ENCODE measurements at regions not wholly inside any gene's neighbourhood (a gene's known extent, or its start where the extent isn't known, plus 50 kb on each side); places are given as distances from the start of the nearest gene placed in this dataset.
A peak's percentile ranks its signal among the peaks of the same experiment; 100 is the strongest.

GRCh38 chr13:48783181-48783630 lies 129.5 kb downstream of the CYSLTR2 start:
- FAIRE-seq = no peak
- H3K4me2 ChIP-seq (ENCODE audit: insufficient read depth in 1 of 2, low read depth in 2 of 2, low read length in 2 of 2) = no peak overlapping the region
- H2BK5ac ChIP-seq (ENCODE audit: low read depth, low read length) = no peak overlapping the region
- no peak overlapping the region for H4K5ac ChIP-seq (ENCODE audit: insufficient read length, low read depth, low read length)
- no peak overlapping the region for H3K23ac ChIP-seq (ENCODE audit: insufficient read length)
- no peak overlapping the region for H3K4ac ChIP-seq (replicated peaks; ENCODE audit: insufficient read length, low read depth, low read length)
- H3K18ac ChIP-seq (ENCODE audit: extremely low read depth, low read length) = no peak overlapping the region
- no peak overlapping the region for H2AK5ac ChIP-seq (ENCODE audit: low read depth, low read length)
- no peak overlapping the region for H2BK12ac ChIP-seq (ENCODE audit: low read depth, low read length)
- no peak overlapping the region for H4K8ac ChIP-seq (ENCODE audit: extremely low read depth, insufficient read depth, low read length)
- no peak for DNase-seq (ENCODE audit: low read depth in 1 of 2, low spot score in 2 of 2)
- no peak overlapping the region for H3K27ac ChIP-seq (ENCODE audit: low read depth, low read length)
- 0 out of 2 replicates have a peak overlapping the region, but pooled peaks have one; percentile 14 for H2AFZ ChIP-seq (ENCODE audit: low read length)
- H3K79me2 ChIP-seq (ENCODE audit: control insufficient read depth in 1 of 2, insufficient read depth in 2 of 2, low read length in 2 of 2) = no peaks in the 10 kb centered on the region
- H3K56ac ChIP-seq (replicated peaks; ENCODE audit: insufficient read length, low read depth, low read length) = no peak overlapping the region
- no peaks in the 10 kb centered on the region for H4K20me1 ChIP-seq (replicated peaks in 1 of 2; ENCODE audit: control insufficient read depth in 1 of 2, insufficient read depth in 2 of 2, low read length in 2 of 2)
- ChIA-PET POLR2A (ENCODE audit: partially characterized antibody) (no interaction called here), CTCF (ENCODE audit: partially characterized antibody) (interaction anchor here (0.6 to 1.4 kb wide), 5 partner anchors 10 to 1985 kb away, joined by 3 to 4 read pairs (median 4); no protein-coding TSS in a partner anchor)
- H3K23me2 ChIP-seq (ENCODE audit: low read depth, low read length) = no peaks in the 10 kb centered on the region
- H3K9ac ChIP-seq (replicated peaks in 1 of 4; ENCODE audit: extremely low read depth in 1 of 4, low read depth in 3 of 4, low read length in 3 of 4) = no peak overlapping the region
- H2BK15ac ChIP-seq (ENCODE audit: low read length) = no peak overlapping the region
- H3K79me1 ChIP-seq (ENCODE audit: low read depth, low read length) = no peaks in the 10 kb centered on the region
- no peak overlapping the region for H2BK120ac ChIP-seq (replicated peaks; ENCODE audit: low read depth, low read length)
- H3K4me3 ChIP-seq (ENCODE audit: extremely low read depth in 1 of 4, insufficient read depth in 2 of 4, low read depth in 3 of 4, low read length in 4 of 4) = no peak overlapping the region
- H3K9me3 ChIP-seq (ENCODE audit: insufficient read depth in 2 of 2, low read depth in 1 of 2, low read length in 1 of 2) = 0 out of 4 replicates have a peak, but pooled peaks cover 0 to 5% of the 10 kb centered on the region in 2 experiments
- 83% methylated on average over 7 of the region's 7 CpGs; no CpG with 5 or more reads in 1 of the 2 experiments for WGBS, 2 experiments (ENCODE audit: extremely low coverage in 1 of 2, insufficient coverage in 1 of 2, insufficient read length in 1 of 2, insufficient replicate concordance in 2 of 2, low coverage in 1 of 2, low lambda C conversion rate in 2 of 2, missing lambda C conversion rate in 1 of 2)
- no peaks in the 10 kb centered on the region for H3K27me3 ChIP-seq (replicated peaks in 1 of 4; ENCODE audit: control insufficient read depth in 3 of 4, extremely low read depth in 1 of 4, insufficient read depth in 3 of 4, low read length in 3 of 4)
- no peaks in the 10 kb centered on the region for H3K36me3 ChIP-seq (ENCODE audit: control insufficient read depth in 2 of 4, insufficient read depth in 4 of 4, low read length in 3 of 4)
- H3K14ac ChIP-seq (ENCODE audit: insufficient read length) = no peak overlapping the region
- H3K4me1 ChIP-seq (replicated peaks in 1 of 4; ENCODE audit: control insufficient read depth in 3 of 4, insufficient read depth in 4 of 4, low read length in 3 of 4) = no peaks in the 10 kb centered on the region
- H4K91ac ChIP-seq (replicated peaks; ENCODE audit: insufficient read length, low read length) = no peak overlapping the region
- H2BK20ac ChIP-seq (ENCODE audit: low read length) = no peak overlapping the region
- TF ChIP-seq FOSL1 (IDR thresholded peaks at IDR 0.05; ENCODE audit: insufficient read depth, low read depth, low read length) (no peak), POU5F1 (IDR thresholded peaks at IDR 0.05; ENCODE audit: low read depth, low read length) (no peak), KDM1A (IDR thresholded peaks at IDR 0.05; ENCODE audit: borderline replicate concordance, low read length) (no peak), CREB1 (IDR thresholded peaks at IDR 0.05) (no peak), SUZ12 (IDR thresholded peaks at IDR 0.05; ENCODE audit: low read length) (no peak), SP2 (IDR thresholded peaks at IDR 0.05; ENCODE audit: low read length) (no peak), CHD2 (IDR thresholded peaks at IDR 0.05; ENCODE audit: low read length) (no peak), SIN3A (conservative IDR thresholded peaks at IDR 0.05 in 1 of 2, IDR thresholded peaks at IDR 0.05 in 1 of 2; ENCODE audit: low read depth in 1 of 2, low read length in 2 of 2) (no peak), JUN (IDR thresholded peaks at IDR 0.05; ENCODE audit: low read depth, low read length) (no peak), RBBP5 (IDR thresholded peaks at IDR 0.05; ENCODE audit: borderline replicate concordance, low read depth, low read length) (no peak), KDM4A (IDR thresholded peaks at IDR 0.05; ENCODE audit: low read depth, low read length, severe bottlenecking) (no peak), EP300 (IDR thresholded peaks at IDR 0.05; ENCODE audit: borderline replicate concordance in 1 of 2, low read depth in 2 of 2, low read length in 2 of 2) (no peak), TCF12 (IDR thresholded peaks at IDR 0.05; ENCODE audit: low read depth, low read length) (no peak)
- TF ChIP-seq, protein P1, sequence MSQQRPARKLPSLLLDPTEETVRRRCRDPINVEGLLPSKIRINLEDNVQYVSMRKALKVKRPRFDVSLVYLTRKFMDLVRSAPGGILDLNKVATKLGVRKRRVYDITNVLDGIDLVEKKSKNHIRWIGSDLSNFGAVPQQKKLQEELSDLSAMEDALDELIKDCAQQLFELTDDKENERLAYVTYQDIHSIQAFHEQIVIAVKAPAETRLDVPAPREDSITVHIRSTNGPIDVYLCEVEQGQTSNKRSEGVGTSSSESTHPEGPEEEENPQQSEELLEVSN (IDR thresholded peaks at IDR 0.05) = no peak
